ENCODE measurements at regions not wholly inside any gene's neighbourhood (a gene's known extent, or its start where the extent isn't known, plus 50 kb on each side); places are given as distances from the start of the nearest gene placed in this dataset.

DNA sequence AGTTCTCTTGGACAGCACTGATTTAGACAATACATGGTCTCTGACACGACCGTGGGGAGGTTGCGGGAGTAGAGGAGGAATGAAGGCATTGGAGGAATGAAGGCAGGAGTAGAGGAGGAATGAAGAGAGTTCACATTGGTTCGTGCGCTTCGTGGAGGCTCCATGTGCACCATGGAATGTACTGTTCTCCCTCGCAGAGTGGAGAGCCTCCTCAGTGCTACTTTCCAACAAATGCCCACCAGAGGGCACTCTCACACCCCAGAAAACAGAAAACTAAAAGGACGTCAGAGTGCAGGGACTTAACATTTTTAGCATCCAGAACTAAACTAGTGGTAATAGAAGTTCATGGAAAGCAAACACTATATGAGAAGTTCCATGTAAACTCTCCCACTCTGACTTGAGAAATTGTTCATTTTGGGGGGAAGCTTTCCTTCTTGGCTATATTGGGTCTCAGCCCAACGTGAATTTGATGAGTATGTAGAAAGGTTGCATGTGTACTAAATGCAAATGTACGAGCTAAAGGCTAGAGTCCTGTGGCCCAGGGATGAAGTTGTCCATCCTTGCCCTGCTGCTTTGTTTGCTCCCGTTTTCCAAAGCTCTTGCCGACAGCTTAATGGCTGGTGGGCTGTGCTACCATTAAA is 211.6 kb downstream of the LMX1A start (continued):
- TF ChIP-seq, protein P1, sequence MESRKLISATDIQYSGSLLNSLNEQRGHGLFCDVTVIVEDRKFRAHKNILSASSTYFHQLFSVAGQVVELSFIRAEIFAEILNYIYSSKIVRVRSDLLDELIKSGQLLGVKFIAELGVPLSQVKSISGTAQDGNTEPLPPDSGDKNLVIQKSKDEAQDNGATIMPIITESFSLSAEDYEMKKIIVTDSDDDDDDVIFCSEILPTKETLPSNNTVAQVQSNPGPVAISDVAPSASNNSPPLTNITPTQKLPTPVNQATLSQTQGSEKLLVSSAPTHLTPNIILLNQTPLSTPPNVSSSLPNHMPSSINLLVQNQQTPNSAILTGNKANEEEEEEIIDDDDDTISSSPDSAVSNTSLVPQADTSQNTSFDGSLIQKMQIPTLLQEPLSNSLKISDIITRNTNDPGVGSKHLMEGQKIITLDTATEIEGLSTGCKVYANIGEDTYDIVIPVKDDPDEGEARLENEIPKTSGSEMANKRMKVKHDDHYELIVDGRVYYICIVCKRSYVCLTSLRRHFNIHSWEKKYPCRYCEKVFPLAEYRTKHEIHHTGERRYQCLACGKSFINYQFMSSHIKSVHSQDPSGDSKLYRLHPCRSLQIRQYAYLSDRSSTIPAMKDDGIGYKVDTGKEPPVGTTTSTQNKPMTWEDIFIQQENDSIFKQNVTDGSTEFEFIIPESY (IDR thresholded peaks at IDR 0.05) = no peak
- TF ChIP-seq JUND (IDR thresholded peaks at IDR 0.05) = no peak
- peak; percentile 93 to 95 for TF ChIP-seq RAD21 (IDR thresholded peaks at IDR 0.05)
- TF ChIP-seq HNF4A (conservative IDR thresholded peaks at IDR 0.05) = peak in 1 of 2 donors; percentile 12
- TF ChIP-seq HNF4G (IDR thresholded peaks at IDR 0.05) = no peak
- TF ChIP-seq, protein P2, sequence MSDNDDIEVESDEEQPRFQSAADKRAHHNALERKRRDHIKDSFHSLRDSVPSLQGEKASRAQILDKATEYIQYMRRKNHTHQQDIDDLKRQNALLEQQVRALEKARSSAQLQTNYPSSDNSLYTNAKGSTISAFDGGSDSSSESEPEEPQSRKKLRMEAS (IDR thresholded peaks at IDR 0.05) = no peak

DNA sequence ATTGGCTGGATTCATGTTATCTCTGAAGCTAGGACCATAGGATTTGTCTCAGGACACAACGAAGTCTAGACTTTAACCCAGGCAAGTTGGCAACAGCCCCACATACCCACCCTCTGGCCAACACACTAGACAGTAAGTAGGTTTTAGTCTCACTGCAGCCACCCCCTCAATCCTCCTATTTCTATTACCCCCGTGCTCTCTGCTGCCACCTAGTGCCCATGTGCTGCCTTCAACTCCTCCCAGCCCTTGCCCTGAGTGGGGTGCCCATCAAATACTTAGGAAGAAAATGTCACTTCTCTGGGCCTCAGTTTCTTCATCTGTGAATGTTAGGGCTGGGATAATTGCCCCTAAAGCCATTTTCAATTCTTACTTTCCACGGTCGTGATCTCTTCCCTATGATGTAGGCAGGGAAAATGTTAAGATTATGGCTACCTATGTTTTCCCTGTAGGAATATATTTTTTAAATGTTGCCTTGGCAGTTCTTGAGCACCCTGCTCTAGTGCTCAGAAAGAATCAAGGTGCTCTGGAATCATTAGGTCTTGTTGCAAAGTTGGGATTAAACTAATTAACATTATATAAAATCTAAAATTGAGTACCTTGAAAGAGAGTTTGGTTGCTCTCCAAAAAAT is 213.0 kb downstream of the LMX1A start:
- no peaks in the 10 kb centered on the region for H3K27me3 ChIP-seq (ENCODE audit: control insufficient read depth in 4 of 4, insufficient read depth in 4 of 4, low read length in 3 of 4)
- H3K9ac ChIP-seq (ENCODE audit: low read depth in 1 of 2, low read length in 2 of 2) = no peak overlapping the region
- 31% methylated on average over 4 of the region's 4 CpGs for WGBS
- H3K4me1 ChIP-seq (ENCODE audit: control insufficient read depth in 4 of 4, insufficient read depth in 4 of 4, low read length in 3 of 4) = peaks cover 0 to 2% (median 0%) of the 10 kb centered on the region in 4 donors
- no peaks in the 10 kb centered on the region for H3K9me3 ChIP-seq (ENCODE audit: control insufficient read depth in 4 of 4, low read length in 3 of 4)
- no peak for TF ChIP-seq RXRA (IDR thresholded peaks at IDR 0.05)
- peak; percentile 58 to 79 for TF ChIP-seq RAD21 (IDR thresholded peaks at IDR 0.05)
- peak; percentile 48 to 74 for TF ChIP-seq EGR1 (IDR thresholded peaks at IDR 0.05; ENCODE audit: low read depth in 2 of 2)
- no peak for TF ChIP-seq GABPA (IDR thresholded peaks at IDR 0.05 in 1 of 2, conservative IDR thresholded peaks at IDR 0.05 in 1 of 2)
- TF ChIP-seq, protein P3, sequence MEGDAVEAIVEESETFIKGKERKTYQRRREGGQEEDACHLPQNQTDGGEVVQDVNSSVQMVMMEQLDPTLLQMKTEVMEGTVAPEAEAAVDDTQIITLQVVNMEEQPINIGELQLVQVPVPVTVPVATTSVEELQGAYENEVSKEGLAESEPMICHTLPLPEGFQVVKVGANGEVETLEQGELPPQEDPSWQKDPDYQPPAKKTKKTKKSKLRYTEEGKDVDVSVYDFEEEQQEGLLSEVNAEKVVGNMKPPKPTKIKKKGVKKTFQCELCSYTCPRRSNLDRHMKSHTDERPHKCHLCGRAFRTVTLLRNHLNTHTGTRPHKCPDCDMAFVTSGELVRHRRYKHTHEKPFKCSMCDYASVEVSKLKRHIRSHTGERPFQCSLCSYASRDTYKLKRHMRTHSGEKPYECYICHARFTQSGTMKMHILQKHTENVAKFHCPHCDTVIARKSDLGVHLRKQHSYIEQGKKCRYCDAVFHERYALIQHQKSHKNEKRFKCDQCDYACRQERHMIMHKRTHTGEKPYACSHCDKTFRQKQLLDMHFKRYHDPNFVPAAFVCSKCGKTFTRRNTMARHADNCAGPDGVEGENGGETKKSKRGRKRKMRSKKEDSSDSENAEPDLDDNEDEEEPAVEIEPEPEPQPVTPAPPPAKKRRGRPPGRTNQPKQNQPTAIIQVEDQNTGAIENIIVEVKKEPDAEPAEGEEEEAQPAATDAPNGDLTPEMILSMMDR (IDR thresholded peaks at IDR 0.05; ENCODE audit: low read depth, low read length, missing input control) = peak; percentile 70
- TF ChIP-seq FOXA1 (IDR thresholded peaks at IDR 0.05) = no peak
- TF ChIP-seq, protein P2 (IDR thresholded peaks at IDR 0.05) = no peak
- H3K36me3 ChIP-seq (ENCODE audit: control insufficient read depth in 4 of 4, insufficient read depth in 3 of 4, low read depth in 1 of 4, low read length in 3 of 4) = no peaks in the 10 kb centered on the region
- peak; percentile 61 for DNase-seq (ENCODE audit: low spot score)
- H3K4me3 ChIP-seq (ENCODE audit: low read depth in 1 of 3, low read length in 3 of 3) = no peak overlapping the region
- H3K27ac ChIP-seq (ENCODE audit: low read depth in 1 of 2, low read length in 2 of 2) = no peak overlapping the region

DNA sequence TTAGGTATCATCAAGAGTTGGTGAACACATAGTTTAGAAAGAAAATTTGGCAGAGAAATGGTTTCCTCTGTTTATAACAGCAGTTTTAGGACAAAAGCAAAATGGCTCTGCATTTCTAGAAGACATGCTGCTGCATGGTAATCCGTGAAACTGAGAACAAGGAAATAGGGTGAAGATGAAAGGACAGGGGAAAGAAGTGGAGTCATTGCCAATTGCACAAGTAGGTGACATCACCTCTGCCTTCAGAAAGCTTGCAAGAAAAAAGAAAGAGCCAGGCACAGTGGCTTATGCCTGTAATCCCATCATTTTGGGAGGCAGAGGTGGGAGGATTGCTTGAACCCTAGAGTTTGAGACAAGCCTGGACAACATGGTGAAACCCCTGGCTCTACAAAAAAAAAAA is 217.6 kb downstream of the LMX1A start:
- 68% methylated on average over 1 of the region's 1 CpG for WGBS
- Histone ChIP-seq H3K9ac (ENCODE audit: low read depth in 1 of 2, low read length in 2 of 2) (no peak overlapping the region), H3K27me3 (ENCODE audit: control insufficient read depth in 4 of 4, insufficient read depth in 4 of 4, low read length in 3 of 4) (no peaks in the 10 kb centered on the region), H3K36me3 (ENCODE audit: control insufficient read depth in 4 of 4, insufficient read depth in 3 of 4, low read depth in 1 of 4, low read length in 3 of 4) (no peaks in the 10 kb centered on the region), H3K27ac (ENCODE audit: low read depth in 1 of 2, low read length in 2 of 2) (no peak overlapping the region), H3K4me1 (ENCODE audit: control insufficient read depth in 4 of 4, insufficient read depth in 4 of 4, low read length in 3 of 4) (no peaks in the 10 kb centered on the region), H3K9me3 (ENCODE audit: control insufficient read depth in 4 of 4, low read length in 3 of 4) (no peaks in the 10 kb centered on the region), H3K4me3 (ENCODE audit: low read depth in 1 of 3, low read length in 3 of 3) (no peak overlapping the region)
- no peak for DNase-seq (ENCODE audit: low spot score)
- TF ChIP-seq SP1 (IDR thresholded peaks at IDR 0.05) = no peak
- no peak for TF ChIP-seq HNF4G (IDR thresholded peaks at IDR 0.05)
- TF ChIP-seq, protein P1 (IDR thresholded peaks at IDR 0.05) = no peak
- TF ChIP-seq, protein P4, sequence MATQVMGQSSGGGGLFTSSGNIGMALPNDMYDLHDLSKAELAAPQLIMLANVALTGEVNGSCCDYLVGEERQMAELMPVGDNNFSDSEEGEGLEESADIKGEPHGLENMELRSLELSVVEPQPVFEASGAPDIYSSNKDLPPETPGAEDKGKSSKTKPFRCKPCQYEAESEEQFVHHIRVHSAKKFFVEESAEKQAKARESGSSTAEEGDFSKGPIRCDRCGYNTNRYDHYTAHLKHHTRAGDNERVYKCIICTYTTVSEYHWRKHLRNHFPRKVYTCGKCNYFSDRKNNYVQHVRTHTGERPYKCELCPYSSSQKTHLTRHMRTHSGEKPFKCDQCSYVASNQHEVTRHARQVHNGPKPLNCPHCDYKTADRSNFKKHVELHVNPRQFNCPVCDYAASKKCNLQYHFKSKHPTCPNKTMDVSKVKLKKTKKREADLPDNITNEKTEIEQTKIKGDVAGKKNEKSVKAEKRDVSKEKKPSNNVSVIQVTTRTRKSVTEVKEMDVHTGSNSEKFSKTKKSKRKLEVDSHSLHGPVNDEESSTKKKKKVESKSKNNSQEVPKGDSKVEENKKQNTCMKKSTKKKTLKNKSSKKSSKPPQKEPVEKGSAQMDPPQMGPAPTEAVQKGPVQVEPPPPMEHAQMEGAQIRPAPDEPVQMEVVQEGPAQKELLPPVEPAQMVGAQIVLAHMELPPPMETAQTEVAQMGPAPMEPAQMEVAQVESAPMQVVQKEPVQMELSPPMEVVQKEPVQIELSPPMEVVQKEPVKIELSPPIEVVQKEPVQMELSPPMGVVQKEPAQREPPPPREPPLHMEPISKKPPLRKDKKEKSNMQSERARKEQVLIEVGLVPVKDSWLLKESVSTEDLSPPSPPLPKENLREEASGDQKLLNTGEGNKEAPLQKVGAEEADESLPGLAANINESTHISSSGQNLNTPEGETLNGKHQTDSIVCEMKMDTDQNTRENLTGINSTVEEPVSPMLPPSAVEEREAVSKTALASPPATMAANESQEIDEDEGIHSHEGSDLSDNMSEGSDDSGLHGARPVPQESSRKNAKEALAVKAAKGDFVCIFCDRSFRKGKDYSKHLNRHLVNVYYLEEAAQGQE (IDR thresholded peaks at IDR 0.05) = no peak

Data from liver (tissue), 8 donors.